IMR-90 (cell line): ENCODE measurements at regions not wholly inside any gene's neighbourhood (a gene's known extent, or its start where the extent isn't known, plus 50 kb on each side); places are given as distances from the start of the nearest gene placed in this dataset.

Experiments used
- ATAC-seq: fragments of 200-7000 bp; cut with Tn5 transposase; 2 replicates; pipeline ENCODE4 v1.9.1; 2020; ENCODE audit warnings: low read depth, mild to moderate bottlenecking, moderate library complexity
- BruUV-seq: library from RNA; stranded (reverse); fragments of 400-500 nt; replicated peaks from 2 replicates; lab custom pipeline; 2021; lab: Mats Ljungman, UMichigan
- CTCF ChIA-PET: fragments of 300-600 bp; formaldehyde crosslinking; extraction: SDS; loops from one replicate; lab custom pipeline; 2021; ENCODE audit warnings: antibody characterized with exemption; lab: Yijun Ruan, JAX
- POLR2A ChIA-PET: fragments of 300-600 bp; sonication (Branson Sonifier 250); formaldehyde crosslinking; loops from one replicate; lab custom pipeline; 2022; ENCODE audit warnings: antibody characterized with exemption; ENCODE audit not compliant: unreplicated experiment; lab: Charles Lee
- DNase-seq: peaks from one replicate; pipeline ENCODE4 v3.0.0; 2013
- H2AFZ ChIP-seq: replicated peaks from 2 replicates; pipeline ENCODE3; 2013; ENCODE audit warnings: low read length, mild to moderate bottlenecking; ENCODE audit not compliant: poor library complexity
- H2AK5ac ChIP-seq: 2 replicates; pipeline ENCODE4 v1.6.1; 2013; ENCODE audit warnings: low read depth, low read length, inconsistent platforms
- H2AK9ac ChIP-seq: replicated peaks from 2 replicates; pipeline ENCODE3; 2013; ENCODE audit warnings: mild to moderate bottlenecking, low read depth, low read length, moderate library complexity; ENCODE audit not compliant: poor library complexity
- H2BK120ac ChIP-seq: 2 replicates; pipeline ENCODE4 v1.6.1; 2013; ENCODE audit warnings: low read depth, low read length, inconsistent platforms
- H2BK15ac ChIP-seq: 3 replicates; pipeline ENCODE4 v1.6.1; 2013; ENCODE audit warnings: low read depth, low read length, inconsistent platforms
- H2BK20ac ChIP-seq: 2 replicates; pipeline ENCODE4 v1.6.1; 2013; ENCODE audit warnings: low read depth, mild to moderate bottlenecking, inconsistent platforms, low read length, moderate library complexity
- H2BK5ac ChIP-seq: 2 replicates; pipeline ENCODE4 v1.6.1; 2013; ENCODE audit warnings: mild to moderate bottlenecking, low read depth, low read length, inconsistent platforms; ENCODE audit not compliant: poor library complexity, severe bottlenecking
- H3K14ac ChIP-seq: replicated peaks from 2 replicates; pipeline ENCODE4 v1.6.1; 2013; ENCODE audit warnings: low read depth, low read length, inconsistent platforms
- H3K18ac ChIP-seq: 2 replicates; pipeline ENCODE4 v1.6.1; 2013; ENCODE audit warnings: low read depth, low read length, control low read depth
- H3K23ac ChIP-seq: 2 replicates; pipeline ENCODE4 v1.6.1; 2013; ENCODE audit warnings: low read depth, low read length, inconsistent platforms
- H3K27ac ChIP-seq: 2 replicates; pipeline ENCODE4 v1.5.1; 2013; ENCODE audit warnings: mild to moderate bottlenecking, control low read depth, low read length; ENCODE audit not compliant: insufficient read depth
- H3K27me3 ChIP-seq: 2 replicates; pipeline ENCODE4 v1.6.1; 2013; ENCODE audit warnings: low read length; ENCODE audit not compliant: control insufficient read depth, insufficient read depth
- H3K36me3 ChIP-seq: 2 replicates; pipeline ENCODE4 v1.6.1; 2013; ENCODE audit warnings: low read length, mixed read lengths; ENCODE audit not compliant: control insufficient read depth, insufficient read depth
- H3K4ac ChIP-seq: 2 replicates; pipeline ENCODE4 v1.6.1; 2013; ENCODE audit warnings: low read depth, low read length, inconsistent platforms
- H3K4me1 ChIP-seq: 2 replicates; pipeline ENCODE4 v1.6.1; 2013; ENCODE audit warnings: low read length, mixed read lengths; ENCODE audit not compliant: control insufficient read depth, insufficient read depth
- H3K4me2 ChIP-seq: 2 replicates; pipeline ENCODE4 v1.6.1; 2013; ENCODE audit warnings: low read depth, mild to moderate bottlenecking, control low read depth, low read length, moderate library complexity
- H3K4me3 ChIP-seq: 2 replicates; pipeline ENCODE4 v1.5.1; 2013; ENCODE audit warnings: low read depth, mild to moderate bottlenecking, control low read depth, low read length, moderate library complexity; ENCODE audit not compliant: insufficient read depth
- H3K56ac ChIP-seq: 2 replicates; pipeline ENCODE4 v1.6.1; 2013; ENCODE audit warnings: low read length, inconsistent platforms; ENCODE audit not compliant: insufficient read depth; ENCODE audit errors: extremely low read depth
- H3K79me1 ChIP-seq, 2 experiments: 2 replicates each; pipeline ENCODE4 v1.6.1; 2013; ENCODE audit warnings: low read length in 2 of 2, inconsistent platforms in 1 of 2, low read depth in 1 of 2
- H3K9ac ChIP-seq: 2 replicates; pipeline ENCODE4 v1.6.1; 2013; ENCODE audit warnings: low read depth, low read length, control low read depth
- H3K9me1 ChIP-seq: 2 replicates; pipeline ENCODE4 v1.6.1; 2013; ENCODE audit warnings: low read length, inconsistent platforms; ENCODE audit not compliant: insufficient read depth
- H3K9me3 ChIP-seq: 2 replicates; pipeline ENCODE4 v1.6.1; 2013; ENCODE audit warnings: low read length; ENCODE audit not compliant: control insufficient read depth, insufficient read depth
- H4K20me1 ChIP-seq: 2 replicates; pipeline ENCODE4 v1.6.1; 2013; ENCODE audit warnings: low read length, inconsistent platforms; ENCODE audit not compliant: insufficient read depth
- H4K5ac ChIP-seq: 2 replicates; pipeline ENCODE4 v1.6.1; 2013; ENCODE audit warnings: mild to moderate bottlenecking, low read depth, low read length, control low read depth
- H4K8ac ChIP-seq, 2 experiments: 2 replicates each; pipeline ENCODE4 v1.6.1; 2013; ENCODE audit warnings: low read depth in 2 of 2, low read length in 2 of 2, control low read depth in 1 of 2, inconsistent platforms in 1 of 2
- H4K91ac ChIP-seq: 2 replicates; pipeline ENCODE4 v1.6.1; 2013; ENCODE audit warnings: low read depth, low read length, inconsistent platforms; ENCODE audit not compliant: insufficient read depth
- SMC3 ChIP-seq: fragments of 150-350 bp; IDR thresholded peaks from 2 replicates; pipeline ENCODE4 v1.6.1; 2016; ENCODE audit warnings: low read depth, mild to moderate bottlenecking, antibody characterized with exemption, low read length, moderate library complexity
- USF2 ChIP-seq: fragments of 150-350 bp; IDR thresholded peaks from 2 replicates; pipeline ENCODE4 v1.6.1; 2017; ENCODE audit warnings: mild to moderate bottlenecking, antibody characterized with exemption, low read length, low read depth
- whole genome bisulfite sequencing, 2 experiments: methylation state at CpG; one replicate each; pipeline versions ENCODE4 v1.1.5 to v1.1.7; 2013; ENCODE audit warnings: missing lambda C conversion rate in 2 of 2; ENCODE audit not compliant: insufficient read length in 1 of 2; ENCODE audit errors: extremely low coverage in 2 of 2; 5-methylcytosine and 5-hydroxymethylcytosine counted together
- dilution Hi-C: fragments of 300-500 bp; cut with HindIII; formaldehyde crosslinking; loops from one replicate; pipeline ENCODE4 v1.14.3; 2018; ENCODE audit warnings: low sequenced_read_pairs; ENCODE audit not compliant: unreplicated experiment
- in situ Hi-C: fragments of 300-500 bp; cut with MboI; formaldehyde crosslinking; loops from 3 replicates; pipeline ENCODE4 v1.14.3; 2019; ENCODE audit warnings: low sequenced_read_pairs, inconsistent platforms, mixed read lengths
- intact Hi-C: fragments of 100-400 bp; cut with micrococcal nuclease; formaldehyde crosslinking; loops from 2 replicates; pipeline ENCODE4 v1.10.0; 2022

DNA sequence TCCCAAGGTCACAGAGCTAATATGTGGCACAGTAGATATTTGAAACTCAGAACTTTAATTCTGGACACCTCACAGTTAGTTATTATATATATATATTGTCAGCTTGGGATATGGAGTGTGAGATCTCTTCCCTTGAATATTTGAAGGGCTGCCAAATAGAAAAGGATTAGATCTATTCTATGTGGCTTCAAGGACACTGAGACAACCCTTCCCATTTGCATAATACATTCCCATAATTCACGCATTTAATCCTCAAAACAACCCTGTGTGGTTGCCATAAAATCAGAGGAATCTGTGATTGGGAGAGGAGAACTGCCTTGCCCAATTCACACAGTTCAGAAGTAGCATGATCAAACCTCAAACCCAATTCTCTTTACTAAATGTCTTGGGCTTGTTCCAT, 365.8 kb upstream of the DYNLRB2 start:
- TF ChIP-seq USF2 (no peak), SMC3 (no peak)

More for the DNA sequence above, 365.8 kb upstream of the DYNLRB2 start:
- Histone ChIP-seq H3K14ac (peak overlapping the region; percentile 61), H2AK9ac (no peak overlapping the region), H2AK5ac (peak overlapping the region; percentile 40; the same call in 1 of the 2 replicates), H2BK15ac (peak overlapping the region; percentile 82; the same call in 2 of the 3 replicates), H3K27me3 (no peaks in the 10 kb centered on the region), H3K36me3 (no peaks in the 10 kb centered on the region), H3K4me2 (no peak overlapping the region), H3K4me3 (no peak overlapping the region), H3K56ac (no peak overlapping the region), H2AFZ (no peak overlapping the region), H3K9ac (no peak overlapping the region), H3K4me1 (peaks cover 12% of the 10 kb centered on the region; the same call in 1 of the 2 replicates), H4K5ac (peak overlapping the region; percentile 90; the same call in 1 of the 2 replicates), H3K79me1 (no peaks in the 10 kb centered on the region), H2BK20ac (peak overlapping the region; percentile 88), H3K18ac (peak overlapping the region; percentile 96), H2BK120ac (peak overlapping the region; percentile 85), H3K4ac (peak overlapping the region; percentile 59; the same call in 1 of the 2 replicates), H4K91ac (peak overlapping the region; percentile 87), H3K23ac (0 out of 2 replicates have a peak overlapping the region, but pooled peaks have one; percentile 7), H4K20me1 (no peaks in the 10 kb centered on the region), H4K8ac (peak overlapping the region; percentile 64 to 78), H3K9me3 (no peaks in the 10 kb centered on the region), H3K27ac (no peak overlapping the region; the same call in 1 of the 2 replicates), H3K9me1 (no peaks in the 10 kb centered on the region), H2BK5ac (peak overlapping the region; percentile 93)
- DNase-seq (no peak), ATAC-seq (peak; percentile 6)
- no CpG with 5 or more reads among the region's 1 CpG for WGBS, 2 experiments
- intact Hi-C loops = loop anchor here (10.0 kb wide), 1 partner anchor 920 kb away; the partner anchor contains the start of gene GCSH
- in situ Hi-C loops = loop anchor here (25.0 kb wide), 1 partner anchor 1562 kb away; no protein-coding TSS in a partner anchor
- no TSS peak for BruUV-seq
- dilution Hi-C loops = no loop called here
- ChIA-PET POLR2A (no interaction called here), CTCF (interaction anchor here (0.6 kb wide), 1 partner anchor 577 kb away, joined by 6 read pairs; no protein-coding TSS in a partner anchor)
